A549 (cell line): ENCODE measurements at regions not wholly inside any gene's neighbourhood (a gene's known extent, or its start where the extent isn't known, plus 50 kb on each side); places are given as distances from the start of the nearest gene placed in this dataset.

ENCODE experiments used
- ATAC-seq, 2 experiments: fragments of 200-7000 bp in 1 of 2; fragments of >200 bp in 1 of 2; cut with Nextera tagmentation in 1 of 2; cut with Tn5 transposase in 1 of 2; 3 replicates each; pipeline versions ENCODE4 v1.8.0 to v1.9.1; 2018 to 2020; ENCODE audit warnings: mild to moderate bottlenecking in 1 of 2, moderate library complexity in 1 of 2
- CTCF ChIA-PET: fragments of 300-600 bp; sonication (Branson Sonifier 250); formaldehyde crosslinking; extraction: SDS; loops from one replicate; lab custom pipeline; 2021; ENCODE audit warnings: antibody characterized with exemption, inconsistent platforms; lab: Yijun Ruan, JAX
- POLR2A ChIA-PET: fragments of 350-600 bp; formaldehyde crosslinking; extraction: SDS; loops from one replicate; lab custom pipeline; 2021; ENCODE audit warnings: antibody characterized with exemption, inconsistent platforms; lab: Yijun Ruan, JAX
- DNase-seq, 2 experiments: peaks; one replicate each; pipeline versions ENCODE4 v3.0.0 to v3.0.0-alpha.2; 2011 to 2016; ENCODE audit warnings: low read depth in 1 of 2, low spot score in 1 of 2
- FAIRE-seq: peaks from 2 replicates; lab custom pipeline; 2011; peaks lifted over from hg19 to GRCh38; lab: Jason Lieb, UNC
- H3K27ac ChIP-seq, 2 experiments: fragments of >200 bp; sonication (Bioruptor Twin); formaldehyde crosslinking; 3 replicates each; pipeline ENCODE4 v1.5.1; 2016 to 2017
- H3K4me1 ChIP-seq: fragments of >200 bp; sonication (Bioruptor Twin); formaldehyde crosslinking; 3 replicates; pipeline ENCODE4 v1.6.1; 2016
- H3K4me2 ChIP-seq: fragments of >200 bp; sonication (Bioruptor Twin); formaldehyde crosslinking; 3 replicates; pipeline ENCODE4 v1.6.1; 2016
- H3K4me3 ChIP-seq: fragments of >200 bp; sonication (Bioruptor Twin); formaldehyde crosslinking; 3 replicates; pipeline ENCODE4 v1.5.1; 2016
- H3K9me3 ChIP-seq: fragments of >200 bp; sonication (Bioruptor Twin); formaldehyde crosslinking; 3 replicates; pipeline ENCODE4 v1.6.1; 2016
- ATOH8 ChIP-seq: fragments of 250-450 bp; sonication (Bioruptor Pico); IDR thresholded peaks from 2 replicates; pipeline ENCODE4 v1.5.0; 2020; ENCODE audit warnings: low read depth, mild to moderate bottlenecking, moderate library complexity
- CHD2 ChIP-seq: fragments of 150-350 bp; IDR thresholded peaks from 2 replicates; pipeline ENCODE4 v1.6.1; 2014; ENCODE audit warnings: low read length; ENCODE audit not compliant: partially characterized antibody
- CHD4 ChIP-seq: fragments of 200-600 bp; sonication (generic); IDR thresholded peaks from 2 replicates; pipeline ENCODE4 v1.6.1; 2016; ENCODE audit warnings: antibody characterized with exemption, mild to moderate bottlenecking, borderline replicate concordance
- CTCF ChIP-seq: fragments of >200 bp; sonication (Bioruptor Twin); formaldehyde crosslinking; IDR thresholded peaks from 3 replicates; pipeline ENCODE4 v1.5.1; 2016
- HEYL ChIP-seq: fragments of 250-450 bp; sonication (Bioruptor Pico); IDR thresholded peaks from 2 replicates; pipeline ENCODE4 v1.8.0; 2021; ENCODE audit warnings: mild to moderate bottlenecking, moderate library complexity
- MAFK ChIP-seq: fragments of 450-650 bp; IDR thresholded peaks from 2 replicates; pipeline ENCODE4 v1.6.1; 2014; ENCODE audit not compliant: partially characterized antibody
- MYC ChIP-seq: IDR thresholded peaks from 2 replicates; pipeline ENCODE4 v1.6.1; 2012; ENCODE audit warnings: mild to moderate bottlenecking, inconsistent platforms, low read length, improper control_type of control experiment, borderline replicate concordance
- PBX3 ChIP-seq: IDR thresholded peaks from 2 replicates; pipeline ENCODE4 v1.6.1; 2012
- RAD21 ChIP-seq, 2 experiments: fragments of >200 bp in 1 of 2; sonication (Bioruptor Twin) in 1 of 2; formaldehyde crosslinking in 1 of 2; IDR thresholded peaks in 1 of 2; conservative IDR thresholded peaks in 1 of 2; 2 replicates in 1 of 2; 3 replicates in 1 of 2; pipeline ENCODE4 v1.6.1; 2012 to 2018; ENCODE audit warnings: inconsistent platforms in 1 of 2
- REST ChIP-seq: fragments of 200-600 bp; sonication (generic); IDR thresholded peaks from 2 replicates; pipeline ENCODE4 v1.6.1; 2016; ENCODE audit warnings: antibody characterized with exemption, mild to moderate bottlenecking, moderate library complexity
- USF2 ChIP-seq: fragments of 450-650 bp; IDR thresholded peaks from 2 replicates; pipeline ENCODE4 v1.6.1; 2014; ENCODE audit warnings: antibody characterized with exemption
- ZC3H11A ChIP-seq: fragments of 450-650 bp; IDR thresholded peaks from 2 replicates; pipeline ENCODE4 v1.6.1; 2014; ENCODE audit warnings: antibody characterized with exemption, mild to moderate bottlenecking
- ZFP36 ChIP-seq: fragments of 450-650 bp; IDR thresholded peaks from 2 replicates; pipeline ENCODE4 v1.6.1; 2014; ENCODE audit warnings: borderline replicate concordance; ENCODE audit not compliant: partially characterized antibody
- ZNF302 ChIP-seq: fragments of 250-450 bp; sonication (Bioruptor Pico); IDR thresholded peaks from 2 replicates; pipeline ENCODE4 v1.9.0; 2021; ENCODE audit warnings: inconsistent platforms, mild to moderate bottlenecking, moderate library complexity
- WGBS: methylation state at CpG from one replicate; pipeline ENCODE4 v1.1.6; 2017; ENCODE audit errors: missing lambda C conversion rate; 5-methylcytosine and 5-hydroxymethylcytosine counted together

GRCh38 chr5:167864801-167865200 is 426.6 kb upstream of the WWC1 start:
- FAIRE-seq, result no peak
- no peak for ATAC-seq
- no peak overlapping the region for H3K4me3 ChIP-seq
- H3K27ac ChIP-seq, result no peak overlapping the region
- H3K9me3 ChIP-seq, result no peaks in the 10 kb centered on the region
- TF ChIP-seq CTCF, result no peak
- TF ChIP-seq ATOH8 (CRISPR knock-in tag), result no peak
- no peak for TF ChIP-seq USF2
- no peak for TF ChIP-seq CHD4
- no peak for TF ChIP-seq MYC
- no peak for TF ChIP-seq ZNF302
- TF ChIP-seq ZC3H11A, result no peak
- no peak for TF ChIP-seq ZFP36
- ChIA-PET CTCF (no interaction called here), POLR2A (no interaction called here)
- no peaks in the 10 kb centered on the region for H3K4me1 ChIP-seq
- DNase-seq, result no peak
- 34% methylated on average over 6 of the region's 6 CpGs for WGBS
- H3K4me2 ChIP-seq, result no peak overlapping the region

- H3K4me3 ChIP-seq, result no peak overlapping the region
- ChIA-PET POLR2A (no interaction called here), CTCF (interaction anchor here (1.2 kb wide), 1 partner anchor 318 kb away, joined by 3 read pairs; no protein-coding TSS in a partner anchor)
- H3K4me1 ChIP-seq, result no peaks in the 10 kb centered on the region
- no peak for FAIRE-seq
- no peak overlapping the region for H3K4me2 ChIP-seq
- WGBS, result 0% methylated on average over 3 of the region's 3 CpGs
- TF ChIP-seq REST, result peak; percentile 29; the same call in 1 of the 2 replicates
- TF ChIP-seq ZFP36, result no peak
- TF ChIP-seq PBX3, result no peak
- no peak for DNase-seq
- no peaks in the 10 kb centered on the region for H3K9me3 ChIP-seq
- no peak for ATAC-seq
- no peak overlapping the region for H3K27ac ChIP-seq
Observed at GRCh38 chr5:167866797-167867196, 424.6 kb upstream of the WWC1 start.

- Histone ChIP-seq H3K9me3 (no peaks in the 10 kb centered on the region), H3K4me3 (no peak overlapping the region), H3K4me2 (no peak overlapping the region), H3K4me1 (no peaks in the 10 kb centered on the region), H3K27ac (no peak overlapping the region)
- ATAC-seq (no peak), FAIRE-seq (no peak), DNase-seq (no peak)
- ChIA-PET CTCF (interaction anchor here (0.6 to 1.2 kb wide), 2 partner anchors 317 to 538 kb away, joined by 3 read pairs; no protein-coding TSS in a partner anchor), POLR2A (no interaction called here)
- WGBS, result 13% methylated on average over 5 of the region's 5 CpGs
- TF ChIP-seq MAFK (no peak), HEYL (CRISPR knock-in tag) (no peak), RAD21 (conservative IDR thresholded peaks at IDR 0.05 in 1 of 2, IDR thresholded peaks at IDR 0.05 in 1 of 2) (no peak), CHD2 (no peak)
Observed at GRCh38 chr5:167867281-167867680, 424.2 kb upstream of the WWC1 start.
